Spleen (tissue), 7 donors: ENCODE measurements at regions not wholly inside any gene's neighbourhood (a gene's known extent, or its start where the extent isn't known, plus 50 kb on each side); places are given as distances from the start of the nearest gene placed in this dataset.

Source experiments
- CTCF ChIP-seq, 11 experiments: fragments of 200-600 bp in 7 of 11; fragments of 450-650 bp in 4 of 11; sonication (generic) in 4 of 11; IDR thresholded peaks in 8 of 11; conservative IDR thresholded peaks in 3 of 11; 1 replicate in 7 of 11; 2 replicates in 4 of 11; pipeline versions ENCODE4 v1.4.0 to v1.8.0; 2016 to 2021; ENCODE audit warnings: antibody characterized with exemption in 11 of 11, inconsistent platforms in 4 of 11, mild to moderate bottlenecking in 1 of 11
- POLR2AphosphoS5 ChIP-seq, 3 donors: sonication (generic); formaldehyde crosslinking; IDR thresholded peaks; one replicate each; pipeline ENCODE4 v1.5.1; 2017; ENCODE audit warnings: antibody characterized with exemption in 3 of 3
- donor health status: DM: no; HTN: no; CAD: no; lungs with moderate emphysema.
- donor health status: DM: no; HTN: no; CAD: no.
- donor health status: DM: no; HTN: no; CAD: no.

- TF ChIP-seq CTCF (IDR thresholded peaks at IDR 0.05 in 8 of 11, conservative IDR thresholded peaks at IDR 0.05 in 3 of 11) = no peak
- TF ChIP-seq POLR2AphosphoS5 (IDR thresholded peaks at IDR 0.05) = no peak
Measured at GRCh38 chr3:65201926-65202325, 514.1 kb upstream of the ADAMTS9 start.
